HG03095 (cell line): ENCODE measurements at regions not wholly inside any gene's neighbourhood (a gene's known extent, or its start where the extent isn't known, plus 50 kb on each side); places are given as distances from the start of the nearest gene placed in this dataset.

Source experiments
- ATAC-seq: cut with Tn5 transposase; IDR thresholded peaks from one replicate; pipeline ENCODE4 v1.9.1; 2021; ENCODE audit warnings: moderate library complexity; ENCODE audit not compliant: unreplicated experiment

DNA sequence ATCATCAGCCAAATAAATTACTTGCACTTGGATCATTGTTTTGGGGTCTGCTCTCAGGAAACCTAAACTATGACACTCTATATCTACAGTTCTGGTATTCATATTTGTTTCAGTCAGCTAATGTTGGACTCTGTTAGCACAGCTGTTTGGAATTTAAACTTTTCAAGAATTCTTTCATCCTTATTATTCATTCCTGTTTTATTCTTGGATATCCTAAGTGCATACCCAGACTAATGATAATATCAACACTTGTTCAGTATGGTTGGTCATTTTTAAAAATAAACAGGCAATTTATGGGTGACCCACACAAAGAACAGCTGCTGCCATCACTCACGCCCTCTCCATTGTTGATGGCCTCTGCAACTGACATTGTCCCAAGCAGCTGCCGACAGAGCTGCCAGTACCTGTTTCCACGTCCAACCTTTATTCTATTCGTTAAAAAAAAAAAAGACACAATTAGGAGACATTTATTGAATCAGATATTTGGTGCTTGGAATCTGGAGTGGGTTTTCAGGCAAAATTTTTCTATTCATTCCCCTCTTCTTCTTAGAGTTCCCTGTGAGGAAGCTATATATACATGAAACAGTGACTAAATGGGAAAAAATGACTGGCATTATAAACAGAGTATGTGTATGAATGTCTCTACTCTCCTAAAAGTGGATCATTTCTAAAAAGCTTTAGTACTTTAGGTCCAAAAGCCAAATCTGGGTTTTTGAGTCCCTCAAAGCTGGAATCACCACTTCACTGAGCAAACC lies 252.1 kb upstream of the NAV3 start:
- ATAC-seq: no peak

DNA sequence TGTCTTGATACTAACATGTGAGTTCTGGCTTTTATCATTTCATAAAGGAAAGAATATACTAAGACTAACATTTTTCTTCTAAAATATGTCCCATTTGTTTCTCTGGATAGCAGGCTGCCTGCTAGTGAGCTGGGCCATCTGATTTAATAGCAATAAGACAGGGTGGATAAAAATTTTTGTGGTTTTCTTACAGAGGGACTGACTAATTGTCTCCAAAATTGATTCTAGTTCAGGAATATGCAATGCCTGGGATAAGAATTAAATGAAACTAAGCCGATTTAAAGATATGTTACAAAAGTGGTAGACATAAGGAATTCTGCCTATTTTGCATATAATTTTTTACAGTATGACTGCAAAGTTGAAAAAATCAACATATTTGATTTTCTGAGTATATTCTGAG lies 252.9 kb upstream of the NAV3 start:
- no peak for ATAC-seq

DNA sequence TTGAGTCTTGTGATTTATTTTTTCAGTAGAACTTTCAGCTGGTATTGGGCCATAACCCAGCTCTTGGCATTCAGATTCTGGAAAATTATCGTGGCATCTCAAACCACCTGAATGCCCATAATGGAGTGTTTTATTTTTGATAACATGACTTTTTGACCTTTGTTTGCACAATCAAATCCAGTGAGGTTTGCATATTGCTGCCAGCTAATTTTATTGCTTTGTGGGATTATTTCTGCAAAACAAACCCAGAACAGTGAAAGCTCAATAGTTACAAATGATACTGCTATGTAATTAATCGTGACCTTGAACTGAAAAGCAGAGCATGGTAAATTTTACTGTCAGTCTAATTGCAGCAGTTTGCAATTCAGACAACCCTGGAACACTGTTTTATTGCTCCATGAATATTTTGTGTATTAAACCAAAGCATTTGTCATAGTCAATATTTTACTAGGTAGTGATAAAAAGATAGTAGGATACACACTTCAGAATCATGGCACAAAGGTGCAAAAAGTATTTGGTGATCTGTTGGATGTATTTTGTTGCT lies 255.2 kb upstream of the NAV3 start:
- no peak for ATAC-seq

DNA sequence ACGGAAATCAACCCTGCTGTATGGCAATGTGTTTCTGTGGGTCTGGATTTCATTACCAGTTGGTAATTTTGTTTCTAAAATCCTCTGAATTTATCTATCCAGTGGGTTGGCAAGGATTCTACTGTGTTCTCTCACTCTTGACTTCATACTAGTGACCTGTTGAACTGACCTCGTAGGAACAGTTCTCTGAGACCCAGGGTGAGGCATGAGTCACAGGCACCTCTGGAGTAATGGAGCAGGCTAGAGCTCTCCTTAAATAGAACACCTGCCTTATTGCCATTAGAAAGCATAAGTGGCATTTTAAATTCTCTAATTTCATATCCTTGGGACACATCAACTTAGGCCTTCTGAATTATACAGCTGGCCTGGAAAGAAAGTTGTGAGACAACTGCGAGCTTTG lies 258.3 kb upstream of the NAV3 start:
- ATAC-seq: no peak

DNA sequence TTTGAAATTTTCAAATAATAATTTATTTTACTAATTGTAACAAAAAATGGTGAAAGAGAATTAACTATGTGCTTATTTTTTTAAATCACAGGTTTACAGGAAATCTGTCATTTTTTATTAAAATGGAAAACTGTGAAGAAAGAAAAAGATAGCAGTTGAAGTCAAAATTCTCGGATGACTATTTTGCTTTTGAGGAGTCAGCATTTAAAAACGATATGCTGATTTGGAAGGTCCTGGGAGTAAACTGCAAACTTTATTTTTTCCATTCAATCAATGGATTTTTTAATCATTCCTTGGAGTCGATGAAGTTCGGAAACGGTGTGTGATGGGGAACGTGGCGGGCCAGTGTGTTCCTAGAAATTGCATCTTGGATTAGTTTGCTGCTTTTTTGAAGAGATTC lies 258.9 kb upstream of the NAV3 start:
- no peak for ATAC-seq

DNA sequence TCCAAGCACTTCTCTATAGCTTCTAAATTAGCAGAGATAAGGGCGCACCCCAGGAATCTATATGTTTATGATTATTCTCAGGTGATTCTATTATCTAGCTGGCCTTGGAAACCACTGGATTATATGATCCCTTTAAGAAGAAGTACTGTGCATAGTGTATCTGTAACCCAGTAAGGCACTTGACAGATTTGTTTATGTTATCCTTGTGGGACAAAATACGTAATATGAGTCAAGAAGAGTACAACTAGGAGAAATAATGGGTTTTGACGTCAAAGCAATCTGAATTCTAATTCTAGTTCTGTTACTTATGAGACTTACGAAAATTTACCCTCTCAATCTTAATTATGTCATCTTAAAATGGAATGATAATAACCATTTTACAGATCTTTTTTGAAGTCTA lies 259.6 kb upstream of the NAV3 start:
- no peak for ATAC-seq

DNA sequence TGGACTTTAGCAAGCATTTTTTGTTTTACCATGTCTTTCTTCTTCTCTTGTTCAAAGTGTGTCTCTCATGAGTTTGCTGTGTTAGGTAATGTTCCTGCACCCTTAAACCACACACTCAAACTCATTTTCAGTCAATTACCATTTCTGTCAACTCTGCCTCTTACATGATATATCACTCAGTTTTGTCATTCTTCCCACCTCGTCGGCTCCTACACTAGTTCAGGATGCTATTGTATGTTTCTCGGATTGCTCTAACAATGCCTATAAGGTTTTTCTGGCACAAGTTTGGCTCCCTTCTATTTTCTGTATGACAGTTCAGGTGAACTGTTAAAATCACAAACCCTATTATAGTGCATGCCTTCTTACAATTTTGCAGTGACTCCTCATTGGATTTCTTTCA lies 260.8 kb upstream of the NAV3 start:
- ATAC-seq: no peak

DNA sequence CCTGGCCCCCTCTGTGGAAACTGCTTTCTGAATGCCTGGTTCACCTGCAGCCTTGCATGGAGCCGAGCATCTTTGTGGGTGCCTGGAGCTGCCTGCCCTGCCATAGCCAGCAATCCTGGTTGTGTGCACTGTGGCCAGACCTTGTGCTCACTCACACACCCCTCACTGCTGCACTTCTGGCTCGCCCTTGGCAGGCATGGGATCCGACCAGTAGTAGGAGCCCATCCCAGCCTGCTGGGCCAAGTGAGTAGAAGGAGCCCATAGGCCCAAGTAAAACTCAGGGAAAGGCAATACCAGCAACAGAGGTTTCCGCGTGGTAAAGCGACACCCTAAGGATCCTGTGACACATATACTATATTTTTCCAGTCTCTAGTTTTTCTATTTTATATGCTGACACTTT lies 270.0 kb upstream of the NAV3 start:
- no peak for ATAC-seq

DNA sequence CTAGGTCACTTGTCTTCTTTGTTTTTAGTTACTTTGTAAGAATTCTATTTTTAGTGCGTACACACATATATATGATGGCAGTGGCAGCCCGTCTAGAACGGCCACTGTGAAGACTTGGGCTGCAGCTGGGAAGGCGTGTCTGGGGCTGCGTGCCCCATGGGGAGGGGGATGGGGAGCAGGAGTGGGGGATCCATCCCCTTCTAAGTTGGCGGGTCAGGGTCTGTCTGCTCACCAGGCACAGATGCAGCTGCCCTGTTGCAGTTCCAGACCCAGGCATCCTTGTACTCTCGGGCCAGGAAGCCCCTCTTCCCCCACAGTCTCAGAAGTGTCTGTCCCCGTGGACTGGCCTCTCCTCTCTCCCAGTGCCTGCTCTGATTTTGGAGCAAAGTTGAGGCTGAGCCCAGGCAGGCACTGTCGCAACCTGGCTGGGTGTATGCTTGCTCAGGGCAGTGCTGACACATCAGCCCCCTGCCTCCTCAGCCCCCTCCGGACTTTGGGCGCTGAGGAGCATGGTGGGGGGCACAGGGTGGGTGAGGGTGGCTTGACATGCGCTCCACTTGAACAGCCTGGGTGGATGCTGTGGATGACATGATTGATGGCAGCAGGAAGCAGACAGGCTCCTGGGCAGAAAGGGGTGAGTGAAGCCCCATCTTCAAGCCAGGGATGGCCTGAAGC lies 271.2 kb upstream of the NAV3 start:
- ATAC-seq: no peak

DNA sequence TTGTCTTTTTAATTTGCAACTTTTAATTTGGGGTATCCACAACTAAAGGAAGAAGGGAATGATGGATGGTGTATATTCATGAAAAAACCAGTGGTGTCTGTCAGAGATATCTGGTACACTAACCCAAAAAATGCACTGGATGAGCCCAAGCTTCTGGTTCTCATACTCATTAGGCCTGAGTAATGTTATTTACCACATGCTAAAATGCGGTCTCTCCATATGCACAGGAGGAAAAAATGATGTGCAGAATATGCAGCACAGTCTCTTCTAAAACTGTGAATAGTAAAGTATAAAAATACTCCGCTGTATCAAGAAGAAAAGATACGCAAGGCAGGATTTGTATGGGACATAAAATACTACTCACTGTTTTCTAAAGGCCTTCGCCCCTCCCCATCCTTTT lies 275.6 kb upstream of the NAV3 start:
- no peak for ATAC-seq

DNA sequence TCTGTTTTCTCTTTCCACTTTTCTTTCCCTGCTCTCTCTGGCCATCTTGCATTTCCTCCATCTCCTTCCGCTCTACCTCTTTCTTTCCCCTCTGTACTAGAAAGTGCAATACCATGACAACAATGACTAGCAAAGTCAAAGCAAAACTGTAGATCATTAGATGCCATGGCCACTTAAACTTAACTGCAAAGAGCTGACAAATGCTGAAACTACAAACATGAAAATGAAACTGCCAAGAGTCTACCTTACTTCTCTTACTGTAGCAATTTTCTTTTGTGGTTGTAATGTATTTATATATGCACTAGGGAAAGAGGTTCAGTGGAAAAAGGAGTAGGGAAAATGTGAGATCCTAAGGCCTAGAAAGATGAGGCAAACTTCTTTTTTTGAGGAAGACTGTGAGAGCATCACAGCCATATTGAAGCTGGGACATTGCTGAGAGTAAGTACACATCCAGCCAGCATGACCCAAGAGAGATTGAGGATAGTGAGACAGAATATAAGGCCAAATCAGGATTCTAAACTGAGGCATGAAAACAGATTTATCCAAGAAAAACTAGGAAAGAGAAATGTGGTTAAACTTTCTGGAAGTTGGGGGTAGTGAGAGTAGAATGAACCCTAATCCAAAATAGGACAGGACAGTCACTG lies 276.6 kb upstream of the NAV3 start:
- ATAC-seq: peak; percentile 100

DNA sequence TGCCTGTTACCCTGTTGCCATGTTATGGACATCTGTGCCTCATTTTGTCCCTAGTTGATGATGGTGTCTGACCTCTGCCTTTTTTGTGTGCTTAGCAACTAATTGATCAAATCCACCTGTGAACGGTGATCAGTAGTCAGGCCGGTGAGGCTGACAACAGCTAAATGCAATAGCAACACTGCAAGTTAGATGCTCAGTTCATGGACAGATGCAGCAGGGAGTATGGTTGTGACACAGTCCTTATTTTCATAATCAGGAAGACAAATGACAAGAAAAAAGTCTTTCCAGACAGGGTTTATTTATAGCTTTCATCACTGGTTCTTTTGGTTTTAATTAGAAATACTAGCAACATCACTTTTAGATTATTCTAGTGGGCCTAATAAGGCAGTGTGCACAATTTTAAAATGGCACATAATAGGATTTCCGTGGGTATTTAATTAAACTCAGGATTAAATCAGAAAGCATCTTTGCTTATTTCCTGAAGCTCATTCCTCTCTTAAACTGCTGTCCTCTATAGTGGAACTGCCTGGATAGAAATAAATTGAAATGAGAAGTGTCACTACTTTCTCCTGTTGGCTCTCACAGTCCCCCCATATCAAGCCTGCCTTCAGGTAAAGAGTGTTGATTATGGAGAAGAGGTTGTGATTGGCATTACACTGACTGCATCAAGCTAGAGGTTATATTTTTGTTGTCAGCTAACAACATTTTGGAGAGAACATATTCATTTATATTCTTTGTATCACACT lies 281.1 kb upstream of the NAV3 start:
- ATAC-seq: no peak

DNA sequence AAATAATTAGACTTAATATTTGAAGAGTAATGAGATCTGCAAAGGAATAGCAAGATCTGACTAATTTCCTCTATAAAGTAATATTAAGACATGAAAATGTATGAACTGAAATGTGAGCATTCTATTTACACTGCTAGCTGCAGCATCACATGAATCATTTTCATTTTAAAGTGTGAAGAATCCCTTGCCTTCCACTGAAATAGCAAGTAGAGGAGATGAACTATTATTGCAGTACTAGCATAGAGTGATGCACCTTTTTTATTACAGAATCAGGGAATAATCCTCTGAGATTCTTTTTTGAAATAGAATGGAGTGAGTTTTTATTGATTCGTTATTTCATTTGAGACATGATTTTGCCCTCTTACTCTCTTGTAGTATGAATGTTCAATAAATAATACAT lies 281.9 kb upstream of the NAV3 start:
- no peak for ATAC-seq

DNA sequence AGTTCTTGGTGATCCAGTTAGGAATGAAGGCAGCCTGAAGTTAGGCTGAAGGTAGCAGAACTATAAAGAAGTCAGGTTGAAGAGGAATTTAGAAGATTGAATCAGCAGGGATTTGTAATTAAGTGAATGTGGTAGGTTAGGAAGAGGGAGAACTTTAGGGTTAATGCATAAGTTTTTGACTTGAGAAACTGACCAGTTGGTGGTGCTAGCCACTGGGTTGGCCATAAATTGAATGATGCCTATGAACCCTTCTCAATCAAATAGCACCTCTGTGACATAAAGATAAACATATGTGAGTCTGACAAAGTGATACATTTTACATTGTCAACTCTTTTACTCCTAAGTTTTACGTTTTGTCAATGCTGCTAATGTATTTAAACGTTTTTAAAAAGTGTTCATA lies 290.6 kb upstream of the NAV3 start:
- no peak for ATAC-seq

DNA sequence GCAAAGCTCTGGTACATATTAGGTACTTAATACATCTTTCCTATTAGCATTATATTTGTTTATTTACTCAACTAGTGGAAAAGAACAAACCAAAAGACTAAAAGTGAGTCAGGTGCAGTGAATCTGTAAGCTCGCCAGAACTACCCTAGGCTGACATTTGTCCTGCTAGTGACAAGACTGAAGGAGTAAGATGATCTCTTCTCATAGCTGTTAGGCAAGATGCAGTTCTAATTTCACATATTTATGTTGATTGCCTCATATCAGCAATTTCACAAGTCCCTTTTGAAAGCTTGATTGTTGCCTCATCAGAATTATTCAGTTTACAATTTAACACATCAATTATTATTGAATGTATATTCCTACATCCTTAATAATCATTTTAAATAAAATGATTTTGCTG lies 293.0 kb upstream of the NAV3 start:
- ATAC-seq: no peak

DNA sequence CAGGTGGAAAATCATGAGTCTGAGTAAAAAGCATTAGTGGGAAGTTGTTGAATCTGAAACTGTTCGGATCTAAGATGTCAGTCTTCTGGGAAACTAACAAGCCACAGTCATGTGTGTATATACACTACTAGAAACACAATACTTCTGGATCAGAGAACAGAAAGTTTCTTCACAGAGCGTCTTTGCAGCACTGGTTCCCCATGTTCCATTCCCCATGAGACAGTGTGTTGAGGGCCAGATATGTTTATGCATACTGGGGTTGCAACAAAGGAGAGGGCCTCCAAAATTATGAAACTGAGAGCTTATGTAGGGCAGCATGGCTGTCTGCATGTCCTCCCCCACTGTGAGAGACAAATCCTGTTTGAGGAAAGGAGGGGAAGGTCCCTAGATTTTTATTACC lies 295.0 kb upstream of the NAV3 start:
- ATAC-seq: no peak

DNA sequence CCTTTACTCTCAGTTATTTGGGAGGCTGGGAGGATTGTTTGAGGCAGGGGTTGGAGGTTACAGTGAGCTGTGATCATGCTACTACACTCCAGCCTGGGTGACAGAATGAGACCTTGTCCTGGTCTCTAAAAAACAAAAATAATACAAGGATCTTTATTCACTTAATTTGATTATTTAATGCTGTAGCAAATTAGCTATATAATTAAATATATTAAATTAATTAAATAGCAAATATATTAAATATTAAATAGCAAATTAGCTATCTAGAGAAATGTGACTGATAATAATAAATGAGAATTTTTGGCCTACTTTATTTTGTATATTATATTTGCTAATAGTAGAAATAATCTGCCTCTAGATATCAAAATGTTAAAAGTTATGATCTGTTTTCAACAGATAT lies 298.8 kb upstream of the NAV3 start:
- no peak for ATAC-seq

DNA sequence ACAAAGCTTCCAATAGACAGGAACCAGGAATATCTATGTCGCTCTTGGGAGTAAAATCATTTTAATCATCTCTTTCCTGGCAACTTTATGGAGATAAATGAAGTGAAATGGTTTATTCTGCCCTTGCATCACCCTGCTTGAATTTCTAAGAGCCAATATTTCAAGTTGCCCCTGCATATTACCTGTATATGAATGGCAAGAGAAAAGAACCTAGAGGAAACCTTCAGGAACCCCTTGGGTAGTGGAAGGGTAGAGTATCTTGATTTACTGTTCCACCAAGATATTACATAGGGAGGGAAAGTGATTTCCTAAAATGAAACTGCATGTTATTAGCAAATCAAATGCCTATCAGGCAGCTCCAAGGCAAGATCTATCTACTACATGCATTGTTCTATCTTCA lies 308.4 kb upstream of the NAV3 start:
- no peak for ATAC-seq

DNA sequence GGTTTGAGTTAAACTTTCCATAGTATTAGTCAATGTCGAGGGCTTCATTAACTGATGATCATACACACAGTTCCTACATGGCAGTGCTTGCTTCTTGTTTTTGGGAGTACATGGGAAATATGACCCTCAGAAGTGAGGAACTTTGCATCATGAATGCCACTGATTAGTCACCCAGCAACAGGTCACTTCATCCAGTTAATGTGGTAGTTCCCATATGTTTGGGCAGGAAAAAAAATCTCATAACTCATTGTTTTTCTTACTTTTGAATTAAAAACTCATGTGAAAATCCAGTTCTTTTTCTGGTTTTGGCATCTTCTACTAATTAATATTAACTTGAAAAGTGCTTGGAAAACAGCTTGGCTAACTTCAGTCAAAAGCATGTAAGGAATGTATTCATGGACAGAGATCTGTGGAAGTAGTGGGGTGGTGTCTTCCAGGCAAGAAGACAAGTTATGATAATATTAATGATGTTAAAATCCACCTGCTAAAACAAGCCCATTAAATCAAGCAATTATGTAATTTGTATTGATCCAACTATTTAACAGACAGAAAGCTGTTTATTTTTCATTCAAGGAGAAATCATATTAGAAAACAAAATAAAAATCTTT lies 309.1 kb upstream of the NAV3 start:
- ATAC-seq: no peak

DNA sequence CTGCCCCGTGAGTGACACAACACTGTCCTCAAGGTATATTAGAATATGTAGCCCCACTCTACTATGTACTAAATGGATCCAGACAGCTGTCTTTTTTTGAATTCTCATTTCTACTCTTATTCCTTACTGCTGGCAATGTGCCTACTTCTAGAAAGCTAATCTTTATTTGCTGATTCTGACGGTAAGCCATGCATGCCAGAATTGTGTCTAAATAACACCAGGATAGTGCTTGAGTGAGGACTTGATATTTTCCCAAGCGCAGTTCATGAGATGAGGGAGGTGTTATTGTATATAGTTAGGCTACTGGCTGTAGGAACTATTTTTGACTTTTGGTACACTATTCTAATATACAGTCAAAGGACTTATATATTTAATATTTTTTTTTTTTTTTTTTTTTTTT lies 316.2 kb upstream of the NAV3 start:
- ATAC-seq: no peak

DNA sequence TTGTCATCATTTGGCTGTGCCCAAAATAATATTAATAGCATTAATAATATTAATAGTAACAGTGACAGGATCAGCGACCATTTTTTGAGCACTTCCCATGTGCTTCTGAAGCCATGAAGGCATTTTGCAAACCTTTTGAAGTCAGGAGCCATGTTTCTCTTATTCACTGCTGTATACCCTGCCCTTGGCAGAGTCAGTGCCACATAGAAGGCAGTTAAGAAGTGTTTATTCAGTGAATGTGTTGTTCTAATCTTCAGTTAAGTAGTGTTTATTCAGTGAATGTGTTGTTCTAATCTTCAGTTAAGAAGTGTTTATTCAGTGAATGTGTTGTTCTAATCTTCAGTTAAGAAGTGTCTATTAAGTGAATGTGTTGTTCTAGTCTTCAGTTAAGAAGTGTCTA lies 319.7 kb upstream of the NAV3 start:
- ATAC-seq: no peak
